EL (cell line): ENCODE measurements at regions not wholly inside any gene's neighbourhood (a gene's known extent, or its start where the extent isn't known, plus 50 kb on each side); places are given as distances from the start of the nearest gene placed in this dataset.
"Not testable (repeated sequence)": the region's sequence is repeated elsewhere in the genome, so short reads cannot be mapped to it uniquely, and the experiment has no call there.

Experiments used
- DNase-seq: peaks from one replicate; pipeline ENCODE4 v3.0.0-alpha.2; 2016

DNA sequence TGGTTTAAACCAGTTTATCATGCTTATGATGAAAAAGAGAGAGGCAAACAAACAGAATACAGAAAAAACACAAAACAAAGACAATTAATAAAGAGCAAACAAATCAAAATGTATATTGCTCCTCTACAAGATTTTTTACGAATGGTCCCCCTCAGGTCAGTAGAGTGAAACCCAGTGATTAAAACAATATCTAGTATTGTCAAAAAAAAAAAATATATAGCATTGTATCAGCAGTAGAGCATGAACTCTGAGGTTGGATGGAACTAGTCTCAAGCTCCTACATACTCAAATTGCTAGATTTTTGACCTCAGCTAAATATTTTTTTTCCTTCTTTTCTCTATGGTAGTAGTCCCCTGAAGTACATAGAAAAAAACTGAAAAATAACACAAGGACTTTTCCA lies 290.3 kb upstream of the LUZP2 start:
- no peak for DNase-seq

DNA sequence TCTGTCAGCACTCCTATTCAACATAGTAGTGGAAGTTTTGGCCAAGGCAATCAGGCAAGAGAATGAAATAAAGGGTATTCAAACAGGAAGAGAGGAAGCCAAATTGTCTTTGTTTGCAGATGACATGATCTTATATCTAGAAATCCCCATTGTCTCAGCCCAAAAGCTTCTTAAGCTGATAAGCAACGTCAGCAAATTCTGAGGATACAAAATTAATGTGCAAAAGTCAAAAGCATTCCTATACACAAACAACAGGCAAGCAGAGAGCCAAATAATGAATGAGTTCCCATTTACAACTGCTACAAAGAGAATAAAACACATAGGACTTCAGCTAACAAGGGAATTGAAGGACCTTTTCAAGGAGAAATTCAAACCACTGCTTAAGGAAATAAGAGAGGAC lies 280.4 kb upstream of the LUZP2 start:
- no peak for DNase-seq

DNA sequence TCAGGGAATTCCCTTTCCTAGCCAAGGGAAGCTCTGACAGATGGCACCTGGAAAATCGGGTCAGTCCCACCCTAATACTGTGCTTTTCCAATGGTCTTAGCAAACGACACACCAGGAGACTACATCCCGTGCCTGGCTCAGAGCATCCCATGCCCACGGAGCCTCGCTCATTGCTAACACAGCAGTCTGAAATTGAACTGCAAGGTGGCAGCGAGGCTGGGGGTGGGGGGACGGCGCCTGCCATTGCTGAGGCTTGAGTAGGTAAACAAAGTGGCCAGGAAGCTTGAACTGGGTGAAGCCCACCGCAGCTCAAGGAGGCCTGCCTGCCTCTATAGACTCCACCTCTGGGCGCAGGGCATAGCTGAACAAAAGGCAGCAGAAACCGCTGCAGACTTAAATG lies 279.5 kb upstream of the LUZP2 start:
- not testable (repeated sequence) for DNase-seq

DNA sequence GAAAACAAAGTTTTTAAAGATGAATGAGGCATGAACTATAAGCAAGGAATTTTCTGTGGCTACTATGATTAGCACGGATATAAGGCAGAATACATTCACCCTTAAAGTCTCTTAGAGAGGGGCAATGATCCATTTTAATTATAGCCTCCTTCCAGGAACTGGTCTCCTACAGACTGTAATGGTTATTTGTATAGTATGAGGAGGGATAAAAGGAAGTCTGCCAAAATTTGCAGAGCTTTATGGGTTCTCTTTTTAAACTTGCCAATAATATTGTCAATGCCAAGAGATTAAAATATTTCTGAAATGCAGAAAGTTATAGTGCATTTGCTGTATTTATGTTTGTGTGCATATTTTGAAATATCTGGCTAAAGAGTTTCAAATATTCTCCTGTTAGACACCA lies 271.4 kb upstream of the LUZP2 start:
- no peak for DNase-seq

DNA sequence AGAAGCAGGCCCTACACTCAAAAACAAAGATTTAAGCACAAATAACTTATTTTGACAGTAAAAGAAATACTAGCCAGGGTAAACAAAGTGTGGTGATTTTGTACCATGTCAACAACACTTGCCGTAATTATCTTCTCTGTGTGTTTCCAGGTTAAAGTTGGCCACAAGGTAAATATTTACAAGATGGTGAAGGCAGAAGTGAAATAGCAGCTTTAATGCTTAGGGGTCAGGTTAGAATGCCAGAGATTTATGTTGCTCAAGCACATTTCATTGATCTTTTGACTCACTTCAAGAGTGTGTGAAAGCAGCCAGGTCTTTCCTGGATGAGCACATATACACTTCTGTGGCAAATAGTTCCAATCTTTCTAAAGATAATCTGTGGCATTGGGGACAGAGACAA lies 270.2 kb upstream of the LUZP2 start:
- DNase-seq, result no peak

DNA sequence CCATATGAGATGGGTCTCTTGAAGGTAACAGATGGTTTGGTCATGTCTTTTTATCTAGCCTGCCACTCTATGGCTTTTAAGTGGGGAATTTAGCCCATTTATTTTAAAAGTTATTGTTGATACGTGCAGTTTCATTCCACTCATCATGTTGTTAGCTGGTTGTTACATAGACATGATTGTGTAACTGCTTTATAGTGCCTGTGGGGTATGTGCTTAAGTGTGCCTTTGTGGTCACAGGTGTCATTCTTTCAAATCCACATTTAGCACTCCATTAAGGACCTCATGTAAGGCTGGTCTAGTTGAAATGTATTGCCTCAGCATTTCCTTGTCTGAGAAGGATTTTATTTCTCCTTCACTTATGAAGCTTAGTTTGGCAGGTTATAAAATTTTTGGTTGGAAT lies 263.8 kb upstream of the LUZP2 start:
- no peak for DNase-seq

DNA sequence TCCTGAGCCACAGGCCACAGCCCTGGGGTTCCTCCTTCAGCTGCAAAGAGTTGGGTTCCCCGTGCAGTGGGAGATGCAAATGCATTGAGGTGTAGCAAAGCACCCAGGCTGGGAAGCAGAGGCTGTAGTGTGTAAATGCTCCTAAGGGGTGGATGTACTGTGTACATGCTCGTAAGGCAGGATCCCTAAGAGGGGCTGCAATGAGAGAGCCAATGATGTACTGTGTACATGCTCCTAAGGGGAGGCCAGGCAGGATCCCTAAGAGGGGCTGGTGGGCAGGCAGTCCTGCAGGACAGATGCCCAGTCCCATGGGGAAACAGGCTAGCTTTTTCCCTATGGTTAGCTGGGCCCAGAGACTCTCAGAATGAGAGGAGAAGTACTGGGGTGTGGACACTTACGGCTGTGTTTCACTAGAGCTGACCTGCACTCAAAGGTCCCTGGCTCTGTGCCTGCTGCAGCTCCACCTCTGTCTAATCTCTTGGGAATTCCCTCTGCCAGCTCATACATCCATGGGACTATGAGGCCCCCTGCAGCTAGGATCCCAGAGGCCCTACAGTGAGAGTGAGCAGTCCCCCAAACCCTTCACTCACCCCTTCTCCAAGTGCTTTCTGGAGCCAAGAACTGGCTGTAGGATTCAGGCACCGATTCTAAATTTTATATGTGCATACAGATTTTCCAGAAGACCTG lies 261.9 kb upstream of the LUZP2 start:
- peak; percentile 69 for DNase-seq

DNA sequence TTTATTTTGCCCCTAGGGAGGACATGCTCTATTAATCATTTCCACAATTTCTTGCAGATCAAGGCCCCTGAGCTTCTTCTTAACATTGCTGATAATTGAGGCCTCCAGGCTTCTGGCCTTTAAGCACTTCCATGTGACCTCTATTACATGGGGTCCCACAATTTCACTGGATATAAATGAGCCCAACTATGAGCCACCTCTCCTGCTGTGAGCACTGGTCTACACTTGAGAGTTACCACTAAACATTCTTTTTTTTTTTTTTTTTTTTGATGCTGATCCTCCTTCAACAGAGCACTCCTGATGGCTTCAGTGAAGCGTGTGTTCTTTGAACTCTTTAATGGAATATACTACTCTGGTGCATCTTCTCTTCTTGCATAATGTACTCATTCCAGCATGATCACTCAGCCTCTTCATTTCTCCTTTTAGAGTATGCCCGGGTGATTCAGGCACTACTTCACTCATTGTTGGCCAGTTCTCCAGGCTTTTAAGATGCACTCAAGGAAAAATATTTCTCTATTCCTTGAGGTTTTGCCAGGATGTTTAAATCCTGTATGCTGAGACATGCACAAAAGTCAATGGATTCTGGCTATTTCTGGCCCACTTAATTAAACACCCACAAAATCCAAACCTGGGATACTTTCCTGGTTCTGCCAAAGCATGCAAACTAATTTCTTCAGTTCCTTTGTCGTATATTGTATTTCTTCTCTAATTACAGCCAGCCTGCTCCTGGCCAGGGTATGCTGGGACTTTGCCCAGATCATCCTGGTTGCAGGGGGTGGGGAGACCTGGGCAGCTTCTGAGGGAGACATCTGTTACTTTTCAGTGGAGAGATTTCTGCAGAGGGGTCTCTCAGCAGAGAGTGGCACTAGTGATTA lies 257.8 kb upstream of the LUZP2 start:
- DNase-seq, result peak; percentile 85

DNA sequence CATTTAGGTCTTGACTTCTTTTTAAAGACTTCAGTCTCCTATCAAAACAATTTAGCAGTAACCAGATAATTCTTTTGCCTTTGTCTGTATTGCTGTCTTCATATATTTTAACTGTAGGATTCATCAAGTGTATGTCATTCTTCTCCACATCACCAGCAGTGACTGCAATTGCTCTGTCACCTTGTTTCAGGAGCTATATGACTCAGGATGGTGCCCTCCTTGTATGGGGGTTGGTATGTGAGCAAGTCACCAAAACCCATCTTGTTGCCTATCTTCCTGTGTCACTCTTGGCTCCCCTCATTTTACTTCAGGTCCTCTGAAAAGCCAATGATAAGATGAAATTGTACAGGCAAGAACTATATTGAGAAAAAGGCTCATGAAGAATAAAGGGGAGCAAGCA lies 256.9 kb upstream of the LUZP2 start:
- DNase-seq, result no peak

DNA sequence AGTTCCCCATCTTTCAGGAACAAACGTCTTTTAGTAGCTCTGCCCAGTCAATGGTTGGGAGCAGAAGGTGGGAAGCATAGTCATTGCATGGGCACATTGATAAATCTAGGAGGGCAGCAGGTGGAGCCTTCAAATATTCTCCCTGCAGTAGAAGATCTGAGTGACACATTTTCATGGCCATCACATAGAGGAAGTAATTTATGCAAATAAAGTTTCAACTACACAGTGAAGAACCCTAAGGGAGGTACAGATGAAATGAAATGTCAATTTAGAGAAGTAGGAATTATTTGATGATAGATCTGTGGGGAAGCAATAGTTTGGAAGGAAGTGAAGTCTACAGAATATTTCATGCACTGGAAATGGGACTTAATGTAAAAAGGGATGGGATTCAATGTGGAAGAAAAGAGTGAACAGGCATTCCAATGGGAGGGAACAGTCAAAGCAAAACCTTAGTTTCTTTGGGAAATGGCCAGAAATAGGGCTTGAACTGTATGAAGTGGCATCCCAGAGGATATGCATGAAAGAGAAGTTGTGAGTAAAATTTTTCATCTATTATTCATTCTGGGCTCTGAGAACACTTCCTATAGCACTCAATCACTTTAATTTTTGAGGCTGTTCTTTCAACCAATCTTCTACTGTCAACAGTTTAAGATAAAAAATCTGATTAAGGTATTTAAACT lies 256.2 kb upstream of the LUZP2 start:
- peak; percentile 25 for DNase-seq

DNA sequence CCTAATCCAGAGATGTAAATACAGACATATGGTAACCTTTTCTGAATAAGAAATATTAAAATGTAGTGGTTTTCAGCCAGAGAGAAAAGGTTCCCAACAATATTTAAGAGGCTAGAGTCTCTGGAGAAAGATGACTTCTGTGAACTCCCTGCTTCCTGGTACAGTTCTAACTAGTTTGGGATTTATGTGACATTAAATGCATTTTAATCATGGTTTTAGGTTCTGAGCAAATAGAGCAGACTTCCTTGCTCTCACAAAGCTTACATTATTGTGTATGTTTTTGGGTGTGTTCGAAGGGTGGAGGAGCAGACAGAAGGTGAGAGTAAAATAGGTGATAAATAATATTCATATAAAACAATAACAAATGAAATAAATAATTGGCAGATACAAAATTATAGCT lies 250.1 kb upstream of the LUZP2 start:
- DNase-seq, result no peak

DNA sequence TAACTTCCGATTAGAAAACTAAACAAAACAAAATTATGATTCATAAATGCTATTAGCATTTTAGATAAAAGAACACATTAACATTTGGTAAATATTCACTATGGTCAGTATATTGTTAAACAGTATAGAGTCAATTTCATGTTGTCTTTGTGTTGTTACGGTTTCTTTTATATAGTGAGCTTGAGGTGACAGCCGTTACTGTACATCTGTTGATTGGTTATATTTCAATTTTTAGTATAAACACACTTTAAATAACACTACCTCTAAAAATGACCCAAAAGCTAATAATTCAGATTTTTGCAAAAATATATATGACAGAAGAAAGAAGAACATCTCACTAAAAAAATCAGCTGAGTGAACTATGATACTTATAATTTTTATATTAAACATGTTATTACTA lies 249.0 kb upstream of the LUZP2 start:
- no peak for DNase-seq

DNA sequence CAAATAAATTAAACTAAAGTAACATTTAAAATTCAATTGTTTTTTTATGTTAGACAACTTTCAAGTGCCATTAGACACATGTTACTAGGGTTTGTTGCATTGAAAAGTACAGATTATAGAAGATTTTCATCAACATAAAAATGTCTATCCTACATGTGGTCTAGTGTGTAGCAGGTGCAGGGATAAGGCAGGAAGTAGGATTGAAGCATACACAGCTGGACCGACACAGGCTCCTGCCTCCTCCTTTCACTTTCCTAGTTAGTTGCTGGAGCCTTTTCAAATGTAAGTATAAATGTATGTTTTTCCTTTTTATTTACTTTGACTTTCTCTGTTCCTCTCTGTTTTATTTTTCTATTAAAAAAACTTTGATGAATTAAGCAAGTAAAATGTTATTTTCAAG lies 246.9 kb upstream of the LUZP2 start:
- no peak for DNase-seq

DNA sequence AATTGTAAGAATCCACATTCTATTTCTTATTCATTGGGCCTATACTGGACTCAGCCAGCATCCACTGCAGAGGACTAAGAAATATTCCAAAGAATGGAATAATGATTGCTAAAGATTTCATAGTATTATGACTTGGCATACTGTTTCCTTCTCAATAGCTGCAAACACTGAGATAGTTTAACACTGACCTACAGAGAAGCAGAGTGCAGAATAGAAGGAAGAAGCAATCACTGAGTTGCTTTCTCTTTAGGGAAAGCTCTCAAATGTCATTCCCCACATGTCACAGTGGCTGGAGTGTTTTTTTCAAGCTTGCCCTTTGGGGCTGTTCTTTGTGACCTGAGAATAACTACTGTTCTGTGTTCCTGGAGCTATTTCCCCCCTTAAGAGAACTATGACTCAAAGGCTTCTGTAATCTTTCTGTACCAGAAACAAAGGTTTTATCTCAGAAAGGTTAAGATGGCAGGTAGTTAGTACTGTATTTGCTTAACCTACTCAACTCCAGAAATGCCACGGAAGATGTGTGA lies 243.6 kb upstream of the LUZP2 start:
- DNase-seq, result no peak

DNA sequence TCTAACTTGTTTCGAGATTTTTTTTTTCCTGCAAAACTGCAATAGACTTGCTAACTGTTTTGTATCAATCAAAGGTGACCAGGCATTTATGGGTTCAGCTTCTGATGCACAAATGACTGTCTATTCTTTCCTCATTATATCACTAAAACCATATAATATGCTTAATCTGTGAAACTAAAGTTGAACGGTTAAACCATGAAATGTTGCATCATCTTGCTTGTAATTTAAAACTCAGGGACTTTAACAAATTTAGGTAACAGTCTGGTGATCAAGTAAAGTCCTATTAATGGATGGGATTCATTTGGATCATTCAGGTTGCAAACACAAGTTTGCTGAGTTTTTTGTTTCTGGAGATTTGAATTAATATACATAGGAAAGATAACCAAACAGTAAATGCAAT lies 232.0 kb upstream of the LUZP2 start:
- no peak for DNase-seq

DNA sequence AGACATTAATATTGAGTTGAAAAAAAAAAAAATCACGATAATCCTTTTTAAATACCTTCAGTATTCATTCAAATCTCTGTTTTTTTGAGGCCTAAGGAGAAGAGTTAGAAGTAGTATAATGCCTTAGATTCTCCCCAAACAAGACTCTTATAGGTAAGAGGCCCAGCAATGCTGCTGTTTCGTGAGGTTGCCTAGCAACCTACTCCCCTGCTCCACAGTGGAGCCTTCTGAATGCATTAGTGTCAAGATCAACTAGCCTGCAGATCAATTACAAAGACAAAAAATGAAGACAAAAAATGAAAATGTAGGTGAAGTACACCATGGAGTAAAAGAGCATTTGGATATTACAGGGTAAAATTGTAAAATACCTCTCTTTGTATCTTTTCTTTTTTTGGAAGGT lies 229.8 kb upstream of the LUZP2 start:
- no peak for DNase-seq

DNA sequence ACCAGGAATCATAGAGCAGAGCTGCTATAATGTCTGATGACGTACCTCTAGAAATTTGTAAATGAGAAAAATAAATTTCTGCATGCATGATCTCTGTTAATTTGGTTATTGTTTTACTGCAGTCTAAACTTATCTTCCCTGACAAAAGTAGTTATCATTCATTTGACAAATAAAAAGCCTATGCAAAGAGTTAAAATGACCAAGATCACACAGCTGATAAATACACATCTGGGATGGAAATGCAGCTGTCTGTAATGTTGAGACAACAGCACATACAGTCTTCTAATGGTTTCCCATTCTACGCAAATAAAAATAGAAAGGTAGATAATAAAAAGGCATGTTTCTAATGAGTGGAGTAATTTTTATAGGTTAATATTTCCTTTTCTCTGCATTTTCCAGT lies 225.1 kb upstream of the LUZP2 start:
- no peak for DNase-seq

DNA sequence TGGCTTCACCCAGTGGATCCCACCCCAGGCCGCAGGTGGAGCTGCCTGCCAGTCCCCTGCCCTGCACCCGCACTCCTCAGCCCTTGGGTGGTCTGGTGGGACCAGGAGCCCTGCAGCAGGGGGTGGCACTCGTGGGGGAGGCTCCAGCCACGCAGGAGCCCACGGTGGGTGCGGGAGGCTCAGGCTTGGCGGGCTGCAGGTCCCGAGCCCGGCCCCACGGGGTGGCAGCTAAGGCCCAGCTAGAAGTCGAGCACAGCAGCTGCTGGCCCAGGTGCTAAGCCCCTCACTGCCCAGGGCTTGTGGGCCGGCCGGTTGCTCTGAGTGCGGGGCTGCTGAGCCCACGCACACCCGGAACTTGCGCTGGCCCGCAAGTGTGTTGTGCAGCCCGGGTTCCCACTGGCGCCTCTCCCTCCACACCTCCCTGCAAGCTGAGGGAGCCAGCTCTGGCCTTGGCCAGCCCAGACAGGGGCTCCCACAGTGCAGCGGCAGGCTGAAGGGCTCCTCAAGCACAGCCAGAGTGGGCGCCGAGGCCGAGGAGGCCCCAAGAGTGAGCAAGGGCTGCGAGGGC lies 222.6 kb upstream of the LUZP2 start:
- DNase-seq, result not testable (repeated sequence)

DNA sequence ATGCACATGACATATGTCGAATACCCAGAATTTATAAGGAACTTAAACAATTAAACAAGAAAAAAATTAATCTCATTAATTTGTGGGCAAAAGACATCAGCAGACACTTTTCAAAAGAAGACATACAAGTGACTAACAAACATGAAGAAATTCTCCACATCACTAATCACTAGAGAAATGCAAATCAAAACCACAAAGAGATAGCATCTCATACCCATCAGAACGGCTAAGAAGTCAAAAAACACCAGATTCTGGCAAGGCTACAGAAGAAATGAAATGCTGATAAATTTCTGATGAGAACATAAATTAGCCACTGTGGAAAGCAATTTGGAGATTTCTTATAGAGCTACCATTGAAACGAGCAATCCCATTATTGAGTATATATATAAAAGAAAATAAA lies 210.6 kb upstream of the LUZP2 start:
- peak; percentile 21 for DNase-seq

DNA sequence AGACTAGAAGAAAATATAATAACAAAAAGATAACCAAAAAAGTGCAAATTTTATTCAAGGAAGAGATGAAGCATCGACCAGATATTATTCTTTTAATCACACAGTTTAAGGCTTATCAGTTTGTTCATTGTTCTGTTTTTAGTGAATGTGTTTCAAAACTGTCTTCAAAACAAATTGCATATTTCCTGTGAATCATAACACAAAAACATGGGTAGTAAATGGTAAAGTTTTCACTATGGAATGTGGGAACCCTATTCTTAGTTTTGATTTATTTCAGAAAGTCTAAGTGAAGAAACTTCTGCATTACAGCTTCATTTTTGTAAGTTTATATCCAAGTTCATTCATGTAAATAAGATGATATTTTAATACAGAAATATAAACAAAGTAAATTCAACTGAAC lies 207.6 kb upstream of the LUZP2 start:
- no peak for DNase-seq

DNA sequence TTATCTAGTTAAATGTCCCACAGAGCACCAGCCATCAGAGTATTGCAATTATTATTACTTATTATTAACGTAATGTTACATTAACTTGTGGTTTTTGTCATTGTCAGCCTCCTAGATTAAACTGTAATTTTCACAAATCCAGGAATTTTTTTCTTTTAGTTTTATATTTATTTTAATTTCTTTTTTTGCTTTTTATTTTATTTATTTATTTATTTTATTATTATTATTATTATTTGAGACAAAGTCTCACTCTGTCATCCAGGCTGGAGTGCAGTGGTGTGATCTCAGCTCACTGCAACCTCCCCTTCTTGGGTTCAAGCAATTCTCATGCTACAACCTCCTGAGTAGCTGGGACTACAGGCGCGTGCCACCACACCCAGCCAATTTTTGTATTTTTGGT lies 202.9 kb upstream of the LUZP2 start:
- DNase-seq, result no peak

DNA sequence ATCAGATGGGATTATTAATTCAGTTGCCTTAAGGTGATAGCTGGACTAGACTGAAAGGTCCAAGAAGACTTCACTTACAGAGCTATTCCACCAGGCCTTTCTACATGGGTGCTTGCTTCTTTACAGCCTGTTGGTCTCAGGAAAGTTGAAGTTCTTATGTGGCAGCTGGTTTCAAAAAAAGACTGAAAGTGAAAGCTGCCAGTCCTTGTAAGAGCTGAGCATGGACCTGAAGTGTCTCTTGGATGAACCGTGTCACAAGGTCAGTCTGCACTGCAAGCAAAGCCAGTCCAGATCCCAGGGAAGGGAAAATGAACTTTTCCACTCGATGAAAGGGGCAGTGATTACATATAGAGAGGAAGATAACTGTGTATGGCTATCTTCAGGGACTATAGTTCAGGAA lies 201.5 kb upstream of the LUZP2 start:
- DNase-seq, result peak; percentile 12

DNA sequence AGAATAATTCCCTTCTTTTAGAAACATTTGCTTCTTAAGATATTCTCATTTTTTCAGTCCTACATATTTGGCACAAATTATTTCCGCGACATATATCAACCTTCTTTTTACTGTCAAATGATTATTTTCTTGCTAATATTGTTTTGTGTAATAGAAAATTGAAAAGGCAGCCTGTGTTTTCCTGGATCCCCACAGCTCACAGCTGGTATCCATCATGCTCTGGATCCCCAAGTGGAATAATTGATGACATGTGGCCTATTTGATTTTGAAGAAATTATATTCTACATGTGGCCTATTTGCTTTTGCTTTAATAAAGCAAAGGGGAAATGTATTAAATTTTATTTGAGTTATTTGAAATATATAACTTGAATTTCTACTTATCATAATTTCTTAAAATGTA lies 199.4 kb upstream of the LUZP2 start:
- DNase-seq, result no peak
